SKM-1 (cell line): ENCODE measurements at regions not wholly inside any gene's neighbourhood (a gene's known extent, or its start where the extent isn't known, plus 50 kb on each side); places are given as distances from the start of the nearest gene placed in this dataset.

Source experiments
- DNase-seq: peaks from one replicate; lab custom pipeline; 2025; ENCODE audit not compliant: unreplicated experiment; lab: John Stamatoyannopoulos, UW

DNA sequence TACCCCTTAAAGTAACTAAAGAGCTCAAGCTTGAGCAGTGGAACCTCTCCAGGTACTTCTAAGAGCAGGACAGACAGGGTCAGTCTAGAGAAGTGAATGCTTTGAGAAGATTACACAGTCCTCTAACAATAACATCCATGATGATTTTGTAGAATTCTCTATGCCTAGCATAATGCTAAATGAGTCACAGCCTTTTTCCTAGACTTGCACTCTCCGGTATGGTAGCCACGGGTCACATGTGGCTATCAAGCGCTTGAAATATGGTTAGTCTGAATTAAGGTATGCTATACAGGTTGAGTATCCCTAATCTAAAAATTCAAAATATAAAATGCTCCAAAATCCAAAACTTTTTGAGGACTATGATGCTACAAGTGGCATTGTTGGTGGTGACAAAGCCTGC lies 166.6 kb upstream of the MKLN1 start:
- no peak for DNase-seq

DNA sequence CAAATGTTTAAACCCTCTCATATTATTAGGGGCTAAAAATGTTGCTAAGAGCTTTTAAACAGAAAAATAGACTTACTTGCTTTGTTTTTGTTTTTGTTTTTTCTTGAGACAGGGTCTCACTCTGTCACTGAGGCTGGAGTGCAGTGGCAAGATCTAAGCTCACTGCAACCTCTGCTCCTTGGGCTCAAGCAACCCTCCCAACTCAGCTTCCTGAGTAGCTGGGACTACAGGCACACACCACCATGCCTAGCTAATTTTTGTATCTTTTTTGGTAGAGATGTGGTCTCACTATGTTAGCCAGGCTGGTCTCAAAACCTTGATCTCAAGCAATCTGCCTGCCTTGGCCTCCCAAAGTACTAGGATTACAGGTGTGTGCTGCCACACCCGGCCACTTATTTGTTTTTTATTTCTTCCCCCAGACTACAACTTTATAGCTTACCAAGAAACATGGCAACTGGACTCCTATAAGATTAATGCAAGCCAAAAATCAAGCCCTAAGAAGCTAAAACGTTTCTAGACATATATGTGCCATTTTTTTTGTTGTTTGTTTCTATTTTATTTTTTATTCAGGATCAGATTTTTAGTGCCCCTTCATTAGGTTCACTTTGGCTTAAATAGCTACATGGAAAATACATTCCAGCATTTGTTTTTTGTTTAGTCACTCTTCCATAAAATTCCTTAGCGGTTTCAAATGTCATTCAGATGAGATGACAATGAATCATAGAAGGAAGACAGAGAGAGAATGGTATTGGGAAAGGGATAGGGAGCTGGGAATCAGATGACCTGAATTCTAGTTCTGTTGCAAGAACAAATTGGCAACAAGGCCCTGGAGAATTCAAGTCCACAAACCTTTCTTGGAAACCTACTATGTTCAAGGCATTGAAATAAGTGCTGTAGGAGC lies 163.4 kb upstream of the MKLN1 start:
- DNase-seq, result no peak

DNA sequence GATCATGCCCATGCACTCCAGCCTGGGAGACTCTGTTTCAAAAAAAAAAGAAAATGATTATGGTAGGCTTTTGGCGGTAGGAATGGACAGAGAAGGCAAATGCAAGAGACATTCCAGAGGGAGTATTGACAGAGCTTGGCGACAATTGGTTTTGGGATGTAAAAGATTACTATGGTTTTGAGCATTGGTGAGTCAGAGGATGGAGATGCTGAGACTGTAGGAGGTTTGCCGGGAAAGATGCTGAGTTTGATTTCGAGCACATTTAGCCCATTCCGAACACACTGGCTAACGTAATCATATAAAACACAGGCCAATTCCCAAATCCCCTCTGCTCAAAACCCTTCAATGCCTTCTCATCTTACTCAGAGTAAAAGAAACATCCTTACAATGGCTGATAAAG lies 161.6 kb upstream of the MKLN1 start:
- DNase-seq, result no peak

DNA sequence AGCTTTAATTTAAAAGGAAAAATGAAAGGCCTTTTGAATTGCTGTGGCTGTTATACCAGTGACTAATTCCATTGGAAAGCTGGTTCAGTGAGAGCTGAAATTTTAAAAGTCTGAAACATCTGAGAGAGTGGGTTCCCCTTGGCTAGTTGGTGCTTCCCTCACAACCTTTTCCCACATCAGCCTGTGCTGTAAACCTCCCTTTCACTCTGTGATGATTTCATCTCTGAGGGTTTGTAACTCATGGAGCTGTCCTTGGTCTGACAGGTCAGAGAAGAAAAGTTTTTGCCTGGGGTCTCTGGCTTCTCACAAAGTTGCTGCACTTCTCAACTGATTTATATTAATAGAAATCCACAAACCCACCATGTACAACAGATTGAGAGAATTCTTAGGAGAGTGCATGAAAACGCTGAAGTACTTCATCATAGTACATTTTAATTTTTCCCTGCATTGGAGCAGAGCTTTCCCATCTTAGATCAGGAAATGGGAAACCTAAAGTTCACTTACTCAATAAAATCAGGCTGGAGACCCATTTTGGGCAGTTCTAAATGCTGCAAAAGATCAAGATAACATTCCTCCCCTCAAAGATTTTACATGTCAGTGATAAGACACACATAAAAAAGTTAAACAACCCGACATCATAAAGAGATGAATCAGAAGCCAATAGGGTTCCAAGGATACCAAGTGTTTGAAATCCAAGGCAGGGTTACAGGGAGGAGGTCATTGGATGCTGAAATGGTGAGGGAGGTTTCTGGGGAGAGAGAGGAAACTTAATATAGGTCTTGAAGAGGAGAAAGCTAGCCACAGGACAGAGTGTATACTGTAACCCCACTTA lies 157.0 kb upstream of the MKLN1 start:
- DNase-seq, result no peak

DNA sequence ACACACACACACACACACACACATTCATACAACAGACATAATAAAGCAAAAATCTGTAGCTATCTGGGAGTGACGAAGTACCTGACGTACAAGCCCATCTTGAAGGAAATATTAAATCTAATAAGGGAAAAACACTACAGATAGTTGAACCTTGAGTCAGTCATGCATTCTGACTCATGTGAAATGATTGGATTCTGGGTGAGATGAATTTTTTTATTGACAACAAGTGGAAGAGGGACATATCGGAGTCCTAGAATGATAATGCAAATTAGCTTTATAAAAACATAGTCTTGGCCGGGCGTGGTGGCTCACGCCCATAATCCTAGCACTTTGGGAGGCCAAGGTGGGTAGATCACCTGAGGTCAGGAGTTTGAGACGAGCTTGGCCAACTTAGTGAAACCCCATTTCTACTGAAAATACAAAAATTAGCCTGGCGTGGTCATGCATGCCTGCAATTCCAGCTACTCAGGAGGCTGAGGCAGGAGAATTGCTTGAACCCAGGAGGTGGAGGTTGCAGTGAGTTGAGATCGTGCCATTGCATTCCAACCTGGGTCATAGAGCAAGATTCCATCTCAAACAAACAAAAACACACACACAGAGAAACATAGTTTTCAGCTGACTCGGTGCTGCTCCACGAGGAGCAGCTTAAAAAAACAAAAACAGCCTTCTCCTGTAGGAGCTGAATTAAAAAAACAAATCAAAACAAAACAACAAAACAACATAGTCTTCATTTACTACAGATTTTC lies 154.4 kb upstream of the MKLN1 start:
- no peak for DNase-seq

DNA sequence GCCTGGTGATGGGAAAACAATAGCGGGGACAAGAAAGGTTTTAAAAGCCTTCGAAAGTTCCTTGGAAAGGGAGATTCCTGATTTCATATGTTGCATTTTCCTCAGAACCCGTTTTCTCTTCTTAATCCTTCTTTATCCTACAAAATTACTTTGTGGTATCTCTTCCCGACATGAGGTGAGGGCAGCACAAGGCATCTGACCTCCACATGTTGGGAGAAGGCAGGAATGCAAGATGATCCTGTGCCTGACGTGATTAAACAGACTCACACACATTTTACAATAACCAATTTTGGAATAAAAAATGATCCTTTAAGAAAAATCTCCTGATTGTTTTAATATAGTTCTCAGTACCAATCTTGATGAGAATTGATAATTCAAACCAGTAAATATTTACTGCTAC lies 153.3 kb upstream of the MKLN1 start:
- no peak for DNase-seq

DNA sequence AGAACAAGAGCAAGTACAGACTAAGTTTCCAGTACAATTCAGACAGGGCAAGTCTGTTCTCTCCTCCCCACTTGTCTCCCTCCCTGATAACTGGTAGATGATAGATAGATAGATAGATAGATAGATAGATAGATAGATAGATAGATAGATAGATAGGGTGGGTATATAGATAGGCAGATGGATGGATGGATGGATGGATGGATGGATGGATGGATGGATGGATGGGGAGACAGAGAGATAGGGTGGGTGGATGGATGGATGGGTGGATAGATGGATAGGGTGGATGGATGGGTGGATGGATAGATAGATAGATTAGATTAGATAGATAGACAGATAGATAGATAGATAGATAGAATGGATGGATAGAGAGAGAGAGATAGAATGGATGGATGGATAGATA lies 152.8 kb upstream of the MKLN1 start:
- no peak for DNase-seq

DNA sequence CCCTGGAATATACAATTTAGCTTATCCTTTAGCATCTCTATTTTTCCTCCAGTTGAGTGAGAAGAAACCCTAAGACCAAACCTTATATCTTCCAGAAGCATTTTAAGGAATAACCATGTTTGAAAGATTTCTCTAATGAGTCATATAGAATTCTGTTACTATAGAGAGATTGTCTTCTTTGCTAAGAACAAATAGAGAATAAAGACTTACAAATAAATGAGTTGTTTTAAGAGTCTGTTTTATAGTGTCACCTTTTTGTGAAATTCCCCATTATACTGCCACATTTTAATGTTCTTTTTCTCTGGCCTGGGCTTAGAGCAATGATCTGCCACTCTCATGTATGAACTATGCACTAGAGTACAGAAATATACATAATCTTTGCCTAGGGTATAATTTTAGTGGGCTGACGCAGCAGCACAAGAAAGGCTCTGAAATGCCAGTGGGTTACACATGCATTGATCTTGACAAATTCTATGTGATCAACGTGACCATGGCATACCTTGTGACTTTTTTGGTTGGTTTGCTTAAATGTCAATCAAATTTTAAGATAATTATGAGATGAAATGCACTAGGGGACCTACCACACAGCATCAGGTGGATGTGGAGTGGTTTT lies 145.1 kb upstream of the MKLN1 start:
- no peak for DNase-seq

DNA sequence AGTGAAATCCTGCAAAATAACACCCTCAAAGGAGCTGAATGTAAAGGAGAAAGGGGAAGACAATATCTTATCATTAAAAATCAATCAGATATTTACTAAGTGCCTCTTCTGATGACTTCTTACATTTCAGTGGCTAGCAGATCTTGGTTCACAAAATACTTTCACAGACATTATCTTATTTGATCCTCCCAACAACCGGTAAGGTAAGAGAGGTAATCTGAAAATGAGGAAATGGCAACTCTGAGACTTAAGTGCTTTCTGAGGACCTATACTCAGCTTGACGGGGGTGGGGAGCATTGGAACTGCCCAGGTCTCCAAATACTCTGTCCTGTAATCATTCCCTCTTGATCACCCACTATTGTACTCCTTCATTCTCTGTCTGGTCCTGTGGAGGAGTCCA lies 144.6 kb upstream of the MKLN1 start:
- DNase-seq, result no peak

DNA sequence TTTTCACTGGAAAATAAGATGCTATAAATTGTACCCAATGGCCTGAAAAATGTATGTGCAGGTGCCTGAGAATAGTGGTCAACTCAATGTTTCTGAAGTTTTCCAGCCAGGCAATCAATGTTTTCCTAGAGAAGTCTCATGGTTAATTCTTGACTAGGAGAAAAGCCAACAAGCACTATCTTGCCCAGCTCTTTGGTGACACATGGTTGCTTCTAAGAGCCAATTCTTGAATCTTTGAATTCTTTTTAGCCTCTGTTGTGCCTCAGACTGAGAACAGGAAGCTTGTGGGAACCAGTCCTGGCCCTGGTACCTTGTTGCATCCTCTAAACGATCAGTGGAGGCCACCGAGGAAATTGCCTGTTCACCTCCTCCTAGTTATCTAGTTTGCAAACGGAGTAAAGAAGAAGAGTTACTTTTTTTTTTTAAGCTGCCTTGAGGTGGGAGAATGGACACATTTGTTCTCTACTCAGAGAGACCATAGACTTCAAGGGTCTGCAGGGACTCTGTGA lies 144.0 kb upstream of the MKLN1 start:
- DNase-seq, result no peak

DNA sequence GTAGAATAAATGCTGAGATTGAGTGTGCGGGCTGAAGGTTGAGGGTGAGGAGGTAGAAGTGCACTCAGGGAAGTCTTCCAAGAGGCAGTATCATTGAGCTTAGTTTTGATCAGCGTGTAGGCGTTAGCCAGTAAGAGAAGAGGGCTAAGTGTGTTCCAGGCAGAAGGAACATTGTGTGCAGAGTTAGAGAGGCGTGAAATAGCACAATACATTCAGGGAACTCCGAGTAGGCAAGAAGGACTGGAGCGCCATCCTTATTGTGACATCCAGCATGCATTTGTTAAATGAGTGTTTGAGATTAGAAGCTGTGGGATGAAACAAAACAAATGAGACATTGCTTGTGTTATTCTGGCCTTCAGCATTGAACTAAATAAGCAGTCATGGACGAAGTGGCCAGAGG lies 140.9 kb upstream of the MKLN1 start:
- no peak for DNase-seq

DNA sequence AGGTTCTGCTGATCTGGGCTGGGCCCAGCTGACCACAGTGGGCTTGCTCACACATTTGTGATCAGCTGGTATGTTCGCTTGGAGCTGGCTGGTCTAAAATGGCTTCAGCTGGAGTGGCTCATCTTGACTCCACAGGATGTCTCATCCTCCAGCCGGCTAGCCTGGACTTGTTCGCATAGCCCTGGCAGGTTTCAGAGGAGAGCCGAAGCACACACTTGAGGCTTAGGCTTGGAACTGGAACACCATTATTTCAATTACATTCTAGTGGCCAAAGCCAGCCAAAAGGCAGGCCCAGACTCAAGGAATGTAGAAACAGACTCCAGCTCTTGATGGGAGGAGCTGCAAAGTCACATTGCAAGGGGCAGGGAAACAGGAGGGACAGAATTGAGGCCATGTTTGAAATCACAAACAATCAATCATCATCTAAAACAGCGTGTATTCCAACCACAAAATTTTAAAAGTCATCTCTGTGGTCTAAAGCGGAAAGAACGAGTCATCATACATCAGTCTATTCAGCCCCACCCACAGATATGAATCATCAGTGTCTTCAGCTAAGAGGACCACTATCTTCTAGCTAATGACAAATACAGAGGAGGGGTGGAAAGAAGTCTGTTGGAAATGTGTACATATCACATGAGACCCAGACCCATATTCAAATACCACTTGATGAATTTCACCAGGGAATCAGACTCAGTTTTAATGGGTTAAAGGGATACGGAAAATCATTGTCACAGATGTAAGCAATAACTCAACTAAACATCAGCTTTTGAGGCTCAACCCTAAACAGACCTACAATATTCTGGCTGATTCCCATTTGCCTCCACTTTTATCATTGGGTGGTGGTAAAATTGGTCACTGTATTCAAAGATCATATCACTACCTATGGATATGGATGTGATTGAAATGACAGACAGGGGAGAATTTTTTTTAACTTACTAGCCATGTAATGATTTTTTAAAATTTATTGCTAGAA lies 139.0 kb upstream of the MKLN1 start:
- no peak for DNase-seq

DNA sequence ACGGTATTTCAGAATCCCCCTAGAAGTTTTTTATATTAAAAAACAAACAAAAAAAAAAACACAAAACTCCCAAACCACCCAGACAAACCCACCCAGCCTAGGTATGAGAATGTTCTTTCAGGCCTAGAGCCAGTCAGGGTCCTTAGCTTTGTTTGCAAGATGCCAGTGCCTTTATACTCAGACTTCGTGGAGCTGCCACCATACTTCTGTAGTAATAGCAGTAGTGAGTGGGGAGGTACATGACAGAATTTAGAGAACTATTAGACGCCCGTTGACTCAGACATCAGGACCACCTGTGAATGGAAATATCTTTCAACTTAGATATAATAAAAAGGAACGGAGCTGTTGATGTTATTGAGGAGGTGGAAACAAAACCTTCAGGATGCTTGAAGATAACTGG lies 138.2 kb upstream of the MKLN1 start:
- no peak for DNase-seq

DNA sequence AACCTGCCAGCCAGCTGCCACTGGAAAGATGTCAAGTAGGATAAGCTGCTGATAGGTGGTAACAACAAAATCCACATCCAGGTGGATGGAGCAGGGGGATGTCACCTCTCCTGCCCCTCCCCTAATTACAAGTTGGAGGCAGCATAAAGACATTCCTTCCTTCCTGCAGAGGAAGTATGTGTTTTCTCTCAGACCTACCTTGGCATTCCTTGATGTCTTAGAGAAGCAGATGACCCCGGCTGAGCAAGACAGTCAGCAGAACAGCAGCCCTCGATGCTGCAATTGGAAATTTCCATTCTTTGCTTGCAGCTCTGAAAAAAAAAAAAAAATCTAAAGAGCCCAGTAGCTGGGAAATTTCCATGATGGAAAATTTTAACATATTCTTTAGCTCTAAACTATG lies 137.5 kb upstream of the MKLN1 start:
- DNase-seq, result no peak

DNA sequence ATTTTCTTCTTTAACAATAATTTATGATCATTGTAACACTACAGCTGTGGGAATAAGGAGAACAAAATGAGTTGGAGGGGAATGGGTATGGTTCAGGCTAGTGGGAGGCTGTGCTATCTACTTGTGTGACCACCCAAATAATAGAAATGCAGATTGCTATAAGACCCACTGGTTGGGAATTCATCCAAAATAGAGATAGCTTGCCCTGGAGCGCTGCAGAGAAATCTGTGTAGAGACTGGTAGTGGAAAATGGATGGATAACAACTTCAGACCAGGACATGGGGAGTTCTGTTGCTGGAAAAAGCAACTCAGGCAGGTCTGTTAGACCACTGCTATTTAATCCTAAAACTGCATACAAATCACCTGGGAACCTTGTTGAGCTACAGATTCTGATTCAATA lies 137.1 kb upstream of the MKLN1 start:
- DNase-seq, result no peak

DNA sequence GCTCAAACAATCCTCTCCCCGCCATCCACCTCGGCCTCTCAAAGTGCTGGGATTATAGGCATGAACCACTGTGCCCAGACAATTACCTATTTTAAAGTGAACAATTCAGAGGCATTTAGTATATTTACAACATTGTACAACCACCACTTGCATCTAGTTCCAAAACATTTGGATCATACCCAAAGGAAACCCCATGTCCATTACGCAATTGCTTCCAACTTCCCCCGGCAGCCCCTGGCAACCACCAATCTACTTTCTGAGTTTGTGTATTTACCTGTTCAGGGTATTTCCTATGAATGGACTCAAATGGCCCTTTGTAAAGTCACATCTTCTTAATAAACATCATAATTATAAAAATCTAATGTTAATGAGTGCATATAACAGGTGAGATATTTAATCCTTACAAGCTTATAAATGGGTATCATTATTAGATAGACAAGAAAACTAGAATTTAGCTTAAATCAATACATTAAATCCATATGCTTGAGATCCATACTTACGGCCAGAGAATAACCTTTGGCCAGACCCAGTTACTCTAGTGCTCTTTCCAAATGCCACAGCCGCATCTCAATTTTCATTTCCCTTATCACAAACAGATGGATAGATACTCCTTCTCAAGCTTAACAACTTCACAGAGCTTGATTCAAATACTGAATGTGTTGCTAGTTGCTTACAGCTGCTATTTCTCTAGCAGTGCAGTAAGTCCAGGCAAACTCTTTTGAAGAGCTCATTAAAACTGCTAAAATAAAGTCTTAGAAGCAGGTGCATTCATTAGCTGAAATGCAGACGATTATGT lies 133.4 kb upstream of the MKLN1 start:
- no peak for DNase-seq

DNA sequence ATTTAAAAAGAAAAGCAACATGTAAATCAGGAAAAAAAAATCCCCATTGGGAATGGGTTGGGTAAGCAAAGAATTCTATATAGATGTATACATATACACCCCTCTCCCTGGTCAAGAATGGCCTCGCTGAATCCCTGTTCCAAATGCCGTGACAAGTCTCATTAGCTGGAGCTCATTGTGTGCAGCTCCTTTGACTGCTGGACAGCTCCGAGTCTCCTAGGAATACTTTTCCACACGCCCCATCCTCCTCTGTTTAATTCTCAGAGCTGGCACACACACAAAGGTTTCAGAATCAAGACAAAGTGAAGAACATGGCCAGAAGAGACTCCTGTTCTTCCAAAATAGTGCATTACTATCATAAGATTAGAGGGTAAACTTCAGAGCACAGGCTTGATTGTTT lies 130.9 kb upstream of the MKLN1 start:
- no peak for DNase-seq

DNA sequence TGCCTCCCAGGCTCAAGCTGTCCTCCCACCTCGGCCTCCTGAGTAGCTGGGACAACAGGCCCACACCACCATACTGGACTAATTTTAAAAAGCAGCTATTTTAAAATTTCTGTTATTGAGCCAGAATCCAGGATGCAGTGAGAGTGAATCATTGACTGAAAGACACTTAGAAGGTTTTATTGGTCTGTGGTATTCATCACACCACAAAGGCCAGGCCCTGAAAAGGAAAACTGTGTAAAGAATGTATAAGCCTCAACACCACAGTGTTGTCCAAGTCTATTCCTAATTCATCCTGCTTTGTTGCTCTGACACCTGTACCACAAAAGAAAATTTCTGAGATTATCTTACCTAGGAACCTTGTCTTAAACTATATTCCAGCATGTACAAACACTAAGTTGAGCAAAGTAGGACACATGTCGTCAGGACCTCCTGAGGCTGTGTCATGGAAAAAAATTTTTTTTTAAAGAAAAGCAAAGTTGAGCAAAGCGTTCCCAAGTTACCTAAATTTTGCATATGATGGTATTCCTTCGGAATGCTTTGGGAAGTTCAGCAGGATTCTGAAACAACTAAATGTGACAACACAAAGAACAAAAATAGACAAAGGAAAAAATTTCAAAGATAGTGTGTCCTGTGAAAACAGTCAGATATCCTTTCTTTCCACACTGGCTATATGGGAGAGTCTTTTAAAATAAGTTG lies 129.6 kb upstream of the MKLN1 start:
- DNase-seq, result no peak
